HK-2 (cell line): ENCODE measurements at regions not wholly inside any gene's neighbourhood (a gene's known extent, or its start where the extent isn't known, plus 50 kb on each side); places are given as distances from the start of the nearest gene placed in this dataset.

ENCODE experiments used
- DNase-seq: peaks from one replicate; pipeline ENCODE4 v3.0.0-alpha.2; 2018; ENCODE audit not compliant: unreplicated experiment

DNA sequence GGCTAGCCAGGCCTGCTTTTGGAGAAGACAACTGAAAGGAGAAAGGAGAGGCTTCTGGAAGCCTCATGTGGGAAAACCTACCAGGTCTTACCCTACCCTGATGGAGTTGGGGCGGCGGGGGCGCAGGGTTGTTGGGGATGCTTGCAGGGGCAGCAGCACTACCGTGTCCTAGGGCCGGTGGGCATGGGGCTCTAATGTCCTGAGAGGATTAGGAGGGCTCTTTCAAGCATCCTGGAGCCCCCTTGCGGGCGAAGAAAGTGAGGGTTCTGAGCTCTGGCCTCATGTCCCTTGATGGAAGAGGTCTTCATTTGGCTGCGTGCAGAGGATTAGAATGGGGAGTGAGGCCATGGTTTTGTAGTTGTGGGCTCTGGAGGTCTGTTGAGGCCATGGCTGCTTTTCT is 86.9 kb upstream of the PITX1 start:
- no peak for DNase-seq

DNA sequence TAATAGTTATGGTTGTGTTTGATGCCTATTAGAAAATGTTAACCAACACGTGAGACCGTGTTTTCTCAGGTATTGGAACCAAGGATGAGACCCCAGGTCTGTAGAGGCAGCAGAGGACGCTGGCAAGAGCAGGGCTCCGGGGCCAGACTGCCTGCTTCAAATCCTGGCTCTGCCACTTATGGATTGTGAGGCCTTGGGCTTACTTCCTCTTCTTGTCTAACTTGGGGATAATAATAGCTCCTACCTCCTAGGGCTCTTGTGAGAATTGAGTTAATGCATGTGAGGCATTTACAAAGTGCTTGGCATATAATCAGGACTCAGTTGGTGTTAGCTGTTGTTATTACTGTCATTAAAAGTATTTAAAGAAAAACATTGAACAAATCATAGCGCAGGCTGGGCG is 85.5 kb upstream of the PITX1 start:
- no peak for DNase-seq

DNA sequence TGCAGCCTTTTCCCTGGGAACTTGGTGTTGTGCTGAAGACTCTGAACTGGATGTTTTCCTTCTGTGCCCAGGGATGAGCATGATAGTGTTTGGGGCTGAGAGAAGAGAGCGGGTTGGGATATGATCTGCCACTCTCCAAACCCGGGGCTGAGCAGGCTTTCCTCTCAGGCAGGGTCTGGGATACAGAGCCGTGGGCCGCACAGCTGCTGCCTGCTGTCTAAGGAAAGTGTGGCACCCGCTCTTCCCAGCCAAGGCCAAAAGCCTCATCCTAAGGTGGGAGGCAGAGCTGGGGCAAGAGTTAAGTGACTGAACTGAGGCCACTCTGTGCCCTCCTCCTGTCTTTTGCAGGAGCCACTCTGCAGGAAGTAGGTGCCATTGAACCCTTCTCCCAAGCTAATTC is 83.6 kb upstream of the PITX1 start:
- DNase-seq, result no peak

DNA sequence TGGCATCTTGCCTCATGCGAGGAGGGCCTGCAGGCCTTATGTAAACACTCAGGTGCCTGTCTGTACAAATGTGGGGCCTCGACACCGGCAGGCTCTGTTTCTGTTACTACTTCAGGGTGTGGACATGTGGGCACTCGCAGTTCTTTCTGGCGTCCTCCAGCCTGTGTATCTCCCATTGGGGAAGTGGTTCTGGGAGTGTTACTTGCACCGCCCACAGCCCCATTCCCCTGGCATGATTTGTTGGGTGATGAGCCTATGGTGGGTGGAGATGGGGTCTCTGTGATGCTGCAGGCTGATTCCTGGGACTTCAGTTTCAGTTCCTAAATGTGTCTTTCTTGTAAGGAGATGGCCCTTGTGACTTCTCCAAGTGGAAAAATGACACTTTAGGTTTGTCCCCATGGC is 82.1 kb upstream of the PITX1 start:
- DNase-seq, result no peak

DNA sequence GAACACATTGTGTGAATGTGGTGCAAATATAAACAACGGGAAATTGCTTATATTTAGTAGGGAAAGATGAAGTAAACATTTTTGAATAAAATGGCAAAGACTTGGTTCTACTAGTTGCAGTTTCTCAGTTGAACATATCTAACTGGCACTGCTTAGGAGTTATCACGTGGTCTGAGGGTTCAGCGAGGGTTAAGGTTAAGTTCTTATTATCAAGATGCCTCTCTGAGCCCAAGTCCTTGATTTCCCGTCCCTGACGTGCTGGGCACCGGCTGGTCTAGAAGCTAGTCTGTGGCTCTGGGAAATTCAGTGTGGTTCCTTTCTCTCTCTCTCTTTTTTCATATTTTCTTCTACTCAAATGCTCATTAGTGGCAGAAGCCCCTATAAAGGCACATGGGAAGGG is 81.6 kb upstream of the PITX1 start:
- DNase-seq, result no peak

DNA sequence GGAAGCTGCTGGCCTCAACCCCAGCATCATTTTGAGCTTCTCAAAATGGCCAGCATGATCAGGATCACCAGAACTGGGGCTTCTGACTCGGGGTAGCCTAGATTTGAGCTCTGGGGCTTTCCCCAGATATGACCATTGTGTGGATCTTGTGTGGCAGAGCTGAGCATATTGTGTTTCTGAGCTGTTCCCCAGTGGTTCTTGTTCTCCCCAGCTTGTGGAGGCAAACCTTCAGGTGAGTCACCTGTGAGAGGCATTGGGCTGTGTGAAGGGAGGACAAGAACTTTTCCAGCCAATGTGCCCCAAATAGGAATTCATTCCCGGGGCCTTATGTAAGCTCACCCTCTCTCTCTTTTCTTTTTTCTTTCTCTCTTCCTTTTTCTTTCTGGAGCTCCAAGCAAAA is 80.7 kb upstream of the PITX1 start:
- DNase-seq, result no peak

DNA sequence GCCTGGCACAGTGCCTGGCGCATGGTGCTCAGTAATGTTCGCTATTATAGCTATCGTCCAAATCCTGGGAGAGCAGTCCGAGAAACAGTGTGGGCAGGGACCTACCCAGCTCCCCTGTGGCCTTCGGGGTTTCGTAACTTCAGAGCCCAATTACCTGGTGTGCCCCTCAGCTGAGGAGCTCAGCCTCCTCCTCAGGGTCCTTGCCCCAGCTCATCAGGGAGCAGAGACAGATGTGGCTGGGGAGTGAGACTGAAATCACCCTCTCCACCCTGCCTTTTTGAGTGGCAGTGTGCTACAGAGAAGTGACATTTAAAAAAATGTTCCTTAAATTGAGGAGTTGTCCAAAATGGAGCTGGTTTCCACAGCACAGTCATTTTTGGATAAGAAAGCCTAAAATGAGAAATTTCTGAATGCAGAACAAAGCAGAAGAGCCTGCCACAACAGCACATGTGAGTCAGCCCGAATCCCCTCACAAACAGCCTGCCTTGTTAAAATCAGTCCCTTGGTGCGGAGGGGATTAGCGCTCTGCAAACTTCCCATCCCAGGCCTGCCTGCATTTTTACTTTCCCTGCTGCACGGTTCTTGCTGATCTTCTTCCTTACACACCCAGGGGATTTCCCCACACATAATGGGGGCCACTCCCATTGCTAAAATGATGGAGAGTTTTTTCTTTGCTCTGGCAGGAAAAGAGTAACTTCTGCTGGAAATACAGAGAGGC is 78.1 kb upstream of the PITX1 start:
- no peak for DNase-seq

DNA sequence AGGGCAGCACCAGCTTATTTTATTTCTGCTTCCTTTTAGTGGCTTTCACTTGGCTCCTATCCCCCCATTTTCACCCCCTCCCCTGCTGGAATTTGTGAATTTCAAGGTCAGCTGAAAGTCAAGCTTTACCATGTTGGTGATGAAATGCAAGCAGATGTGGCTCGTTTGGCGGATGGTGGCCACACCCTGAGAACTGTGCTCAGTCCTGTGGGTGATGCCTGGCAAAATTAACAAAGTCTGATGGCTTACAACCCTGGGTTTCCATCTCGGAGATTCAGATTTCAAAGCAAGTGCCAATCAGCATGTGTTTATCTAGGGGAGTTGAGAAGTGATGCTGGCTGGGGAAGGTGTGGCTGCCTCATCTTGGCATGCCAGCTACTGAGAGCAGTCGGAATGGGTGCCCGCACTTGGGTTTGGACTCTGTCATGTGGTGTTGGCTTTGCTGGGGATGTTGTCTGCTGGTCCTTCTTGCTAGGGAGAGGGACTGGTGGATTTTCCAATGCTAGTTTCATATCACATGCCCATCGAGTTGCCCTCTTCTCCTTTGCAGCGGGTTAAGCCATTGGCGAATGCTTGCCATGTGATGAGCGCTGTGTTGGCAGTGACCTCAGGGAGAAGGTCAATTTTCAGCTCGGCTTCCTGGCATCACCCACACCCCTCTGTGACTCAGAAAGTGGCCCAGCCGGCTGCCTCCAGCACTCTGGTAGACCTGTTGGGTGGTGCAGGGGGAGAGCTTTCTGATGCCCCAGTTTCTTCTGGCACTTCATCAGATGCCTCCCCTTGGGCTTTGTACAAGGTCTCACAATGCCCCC is 77.0 kb upstream of the PITX1 start:
- no peak for DNase-seq

DNA sequence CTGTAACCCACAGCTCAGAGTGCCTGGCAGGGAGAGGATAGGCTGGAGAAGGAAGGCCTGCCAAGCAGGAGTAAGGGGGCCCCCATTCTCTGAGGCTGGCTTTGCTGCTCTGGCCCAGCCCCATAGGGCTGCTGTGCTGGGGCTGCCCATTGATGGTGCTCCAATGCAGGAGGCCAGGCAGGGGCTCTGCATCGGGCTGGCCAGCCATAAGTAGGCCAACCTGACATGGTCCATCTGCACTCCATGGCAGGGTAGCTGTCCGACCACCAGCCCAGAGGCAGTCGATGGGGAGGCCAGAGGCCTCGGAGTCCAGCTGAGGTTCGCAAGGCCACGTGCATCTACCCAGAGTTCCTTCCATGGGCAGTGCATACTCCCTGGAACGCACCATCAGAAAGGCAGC is 75.0 kb upstream of the PITX1 start:
- no peak for DNase-seq

DNA sequence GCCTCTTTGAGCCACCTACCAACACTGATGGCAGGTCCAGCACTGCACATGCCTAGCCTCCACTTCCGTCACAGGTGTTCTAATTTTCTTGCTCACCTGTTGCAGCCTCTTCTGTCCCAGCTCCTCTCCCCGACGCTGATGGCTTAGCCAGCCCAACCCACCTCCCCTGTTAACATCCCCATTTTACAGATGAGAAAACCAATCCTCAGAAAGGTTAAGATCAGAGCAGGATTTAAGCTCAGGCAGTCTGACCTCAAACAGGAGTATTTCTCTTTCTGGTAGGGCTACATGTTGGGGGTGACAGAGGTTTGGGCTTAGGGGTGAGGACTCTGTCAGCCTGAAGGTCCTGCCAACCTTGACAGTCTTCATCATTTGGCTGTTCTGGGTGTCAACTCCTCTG is 74.5 kb upstream of the PITX1 start:
- no peak for DNase-seq

DNA sequence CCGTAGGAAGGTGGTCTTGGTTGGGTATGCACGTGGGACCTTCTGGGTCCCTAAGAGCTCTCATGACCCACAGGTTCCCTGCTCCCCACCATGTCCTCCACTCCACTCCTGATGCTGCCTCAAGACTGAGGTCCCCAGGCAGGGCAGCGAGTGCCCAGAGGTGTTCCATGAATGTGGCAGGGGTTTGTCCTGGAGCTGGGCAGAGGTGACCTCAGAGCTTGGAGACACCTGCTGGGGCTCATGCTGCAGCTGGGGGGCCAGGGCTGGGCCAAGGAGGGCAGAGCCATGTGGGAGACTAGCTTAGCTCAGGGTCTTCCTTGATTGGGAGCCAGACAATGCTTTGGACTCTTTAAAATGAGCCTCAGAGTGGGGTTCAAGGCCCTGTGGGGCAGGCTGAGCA is 74.0 kb upstream of the PITX1 start:
- DNase-seq, result no peak

DNA sequence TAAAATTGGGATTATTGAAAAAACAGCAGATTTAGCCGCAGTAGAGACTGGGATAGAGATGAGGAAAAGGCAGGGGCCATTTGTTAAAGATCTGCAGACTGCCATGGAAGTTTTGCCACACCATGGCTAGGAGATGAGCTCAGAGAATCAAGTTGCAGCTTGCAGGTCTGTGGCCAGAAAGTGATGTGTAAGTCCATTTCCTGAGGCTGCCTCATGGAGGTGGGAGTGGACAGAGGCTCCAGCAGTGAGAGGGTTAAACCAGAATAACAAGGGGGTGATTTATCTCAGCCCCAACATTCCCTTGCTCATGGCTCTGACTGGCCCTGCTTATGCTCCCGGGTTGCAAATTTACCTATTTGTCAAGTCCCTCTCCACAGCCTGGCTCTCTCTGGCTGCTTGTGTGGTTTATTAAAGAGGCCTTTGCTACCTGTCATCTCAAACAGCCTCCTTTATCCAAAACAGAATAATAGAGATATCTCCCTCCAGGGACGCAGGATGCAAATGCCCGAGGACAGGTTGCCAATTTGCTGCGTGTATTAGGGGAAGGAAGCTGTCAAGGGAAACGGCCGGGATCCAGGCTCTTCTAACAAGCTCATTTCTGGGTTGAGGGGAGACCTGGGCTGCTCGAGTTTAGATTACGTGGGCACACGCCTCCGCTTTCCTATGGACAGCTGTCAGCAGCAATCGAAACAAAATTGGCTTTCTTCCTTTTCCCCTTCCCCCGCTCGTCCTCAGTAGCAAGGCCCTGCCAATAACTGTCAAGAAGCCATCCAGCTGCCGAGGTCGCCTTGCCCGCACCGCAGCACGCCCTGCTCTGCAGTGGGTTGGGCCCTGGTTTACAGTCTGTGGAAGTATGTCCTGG is 72.8 kb upstream of the PITX1 start:
- no peak for DNase-seq

DNA sequence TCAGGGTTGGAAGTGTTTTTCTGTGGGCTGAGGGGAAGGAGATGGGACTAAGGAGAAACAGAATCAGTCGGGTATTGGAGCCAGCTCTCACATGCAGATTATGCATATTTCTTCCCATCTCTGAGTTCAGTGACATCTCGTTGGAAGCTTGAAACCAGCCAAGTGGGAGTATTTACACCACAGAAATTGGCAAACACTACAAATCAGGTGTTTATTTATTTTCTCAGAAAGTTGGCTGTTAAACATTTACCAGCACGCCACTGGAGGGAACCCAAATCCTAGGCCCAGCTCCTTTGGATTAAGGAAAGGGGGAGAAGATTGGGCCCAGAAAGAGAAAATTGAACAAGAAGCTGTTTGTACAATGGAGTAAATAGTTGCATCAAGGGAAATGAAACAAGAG is 72.1 kb upstream of the PITX1 start:
- no peak for DNase-seq

DNA sequence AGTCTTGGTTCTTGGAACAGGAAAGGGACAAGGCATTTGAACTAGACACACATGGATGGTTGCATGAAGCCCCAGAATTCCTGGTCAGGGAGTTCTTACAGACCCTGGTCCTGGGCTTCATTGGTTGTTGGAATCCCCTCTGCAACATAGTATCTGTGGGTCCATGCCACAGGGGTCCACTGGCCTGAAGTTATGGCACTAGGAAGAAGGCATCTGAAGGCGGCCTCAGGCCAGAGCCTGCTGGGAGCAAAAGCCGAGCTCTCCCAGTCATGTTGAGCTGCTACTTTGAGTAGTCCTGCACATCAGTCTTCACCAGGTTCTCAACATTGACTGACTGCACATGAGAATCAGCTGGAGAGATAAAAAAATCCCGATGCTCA is 71.1 kb upstream of the PITX1 start:
- DNase-seq, result no peak

DNA sequence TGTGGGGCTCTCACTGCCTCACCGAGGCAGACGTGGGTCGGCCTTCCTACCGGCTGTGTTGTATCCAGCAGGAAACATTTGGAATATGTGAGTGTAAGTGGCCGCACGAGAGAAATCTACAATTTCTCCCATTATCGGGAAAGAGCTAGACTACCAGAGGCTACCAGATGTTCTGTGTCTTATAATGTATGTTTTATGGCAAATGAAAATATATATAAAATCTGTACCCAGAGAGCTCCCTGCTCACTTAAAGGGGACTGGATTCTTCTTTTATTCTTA is 69.5 kb upstream of the PITX1 start:
- DNase-seq, result no peak

DNA sequence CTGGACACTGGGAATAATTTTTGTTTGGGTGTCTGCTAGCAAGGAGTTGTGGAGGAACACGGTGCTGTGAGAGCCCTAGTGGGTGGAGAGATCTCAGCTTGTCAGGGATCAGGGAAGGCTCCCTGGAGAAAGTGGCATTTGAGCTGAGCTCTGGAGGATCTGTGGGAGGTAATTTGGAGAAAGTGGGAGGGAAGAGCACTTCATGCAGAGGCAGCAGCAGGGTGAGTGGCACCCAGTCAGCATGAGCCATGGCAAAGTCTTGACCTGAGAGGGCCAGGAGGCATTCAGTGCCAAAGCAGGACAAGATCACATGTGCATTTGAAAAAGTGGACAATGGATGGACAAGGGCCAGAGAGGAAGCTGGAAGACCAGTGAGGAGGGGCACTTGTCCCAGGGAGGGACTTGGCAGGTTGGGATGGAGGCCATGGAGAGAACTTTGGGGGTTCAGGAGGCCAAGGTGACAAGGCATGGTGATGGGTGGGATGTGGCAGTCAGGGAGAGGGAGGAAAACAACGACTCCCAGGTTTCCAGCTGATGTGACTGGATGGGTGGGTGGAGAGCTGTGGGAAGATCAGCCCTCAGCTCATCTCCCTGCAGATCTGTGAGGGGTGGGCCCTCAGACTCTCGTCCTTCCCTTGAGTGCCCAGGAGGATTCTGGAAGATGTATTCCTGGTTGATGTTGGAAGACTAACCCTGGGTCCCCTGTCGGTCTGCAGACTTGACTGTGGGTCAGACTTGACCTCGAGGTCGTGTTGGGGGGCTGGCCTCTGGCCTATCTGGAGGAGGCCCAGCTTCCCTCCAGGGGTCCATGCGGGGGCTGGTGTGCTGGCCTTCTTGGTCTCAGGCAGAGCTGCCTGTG is 68.9 kb upstream of the PITX1 start:
- DNase-seq, result no peak

DNA sequence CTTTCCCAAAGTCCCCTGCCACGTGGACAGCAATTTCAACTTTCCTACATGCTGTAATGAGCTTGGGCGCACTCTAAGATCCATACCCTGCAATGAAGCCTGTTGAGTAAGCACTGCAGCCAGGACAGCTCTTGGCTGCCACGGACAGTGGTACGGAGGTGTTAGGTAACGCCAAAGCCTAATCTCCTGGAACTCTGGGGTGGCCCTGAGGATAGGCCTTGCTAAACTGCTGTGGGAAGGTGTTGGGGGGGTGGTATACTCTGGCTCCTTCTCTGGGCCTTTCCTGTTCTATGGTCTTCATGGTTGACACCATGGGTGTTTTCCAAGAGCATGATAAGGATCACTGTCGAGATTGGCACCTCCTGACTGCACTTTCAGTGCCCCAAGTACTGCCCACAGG is 66.4 kb upstream of the PITX1 start:
- no peak for DNase-seq

DNA sequence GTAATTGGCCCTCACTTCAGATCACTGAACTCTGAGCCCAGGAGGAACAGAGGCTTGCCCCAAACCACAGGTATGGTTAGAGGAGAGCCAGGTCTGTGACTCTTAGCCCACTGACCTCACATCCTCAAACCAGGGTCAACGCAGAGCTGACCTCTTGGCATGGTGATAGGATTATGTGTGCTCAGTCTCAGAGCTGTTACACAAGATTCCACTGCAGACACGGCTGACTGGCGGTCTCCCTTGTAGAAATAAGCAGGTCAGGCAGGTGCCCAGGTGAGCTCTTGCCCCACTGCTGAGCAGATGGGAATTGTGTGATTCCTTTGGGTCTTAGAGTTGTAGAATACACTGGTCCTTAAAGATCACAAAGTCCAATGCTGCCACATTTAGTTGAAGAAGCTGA is 66.0 kb upstream of the PITX1 start:
- no peak for DNase-seq

DNA sequence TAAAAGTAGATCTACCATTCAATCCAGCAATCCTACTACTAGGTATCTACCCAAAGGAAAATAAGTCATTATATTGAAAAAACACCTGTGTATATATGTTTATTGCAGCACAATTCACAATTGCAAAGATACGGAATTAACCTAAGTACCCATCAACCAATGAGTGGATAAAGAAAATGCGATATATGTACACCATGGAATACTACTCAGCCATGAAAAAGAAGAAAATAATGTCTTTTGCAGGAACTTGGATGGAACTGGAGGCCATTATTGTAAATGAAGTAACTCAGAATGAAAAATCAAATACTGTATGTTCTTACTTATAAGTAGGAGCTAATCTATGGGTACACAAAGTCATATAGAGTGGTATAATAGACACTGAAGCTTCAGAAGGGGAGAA is 63.4 kb upstream of the PITX1 start:
- no peak for DNase-seq

DNA sequence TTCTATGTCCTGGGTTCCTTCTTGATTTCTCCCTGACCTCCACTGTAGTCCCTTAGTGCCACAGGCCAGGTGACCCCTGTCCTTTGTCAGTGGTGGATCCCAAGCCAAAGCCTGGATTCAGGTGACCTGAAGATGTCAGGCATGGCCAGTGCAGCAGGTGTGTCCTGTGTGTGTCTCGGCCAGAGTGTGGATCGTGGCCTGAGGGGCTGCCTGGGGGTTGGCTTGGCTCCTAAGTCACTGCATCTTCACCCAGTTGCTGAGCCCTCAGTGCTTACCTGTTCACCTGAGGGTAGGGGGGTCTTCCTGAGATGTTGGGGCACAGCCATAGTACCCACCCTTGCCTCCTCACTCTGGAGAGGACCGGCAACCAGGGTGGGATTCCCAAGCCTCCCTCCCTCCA is 61.8 kb upstream of the PITX1 start:
- no peak for DNase-seq

DNA sequence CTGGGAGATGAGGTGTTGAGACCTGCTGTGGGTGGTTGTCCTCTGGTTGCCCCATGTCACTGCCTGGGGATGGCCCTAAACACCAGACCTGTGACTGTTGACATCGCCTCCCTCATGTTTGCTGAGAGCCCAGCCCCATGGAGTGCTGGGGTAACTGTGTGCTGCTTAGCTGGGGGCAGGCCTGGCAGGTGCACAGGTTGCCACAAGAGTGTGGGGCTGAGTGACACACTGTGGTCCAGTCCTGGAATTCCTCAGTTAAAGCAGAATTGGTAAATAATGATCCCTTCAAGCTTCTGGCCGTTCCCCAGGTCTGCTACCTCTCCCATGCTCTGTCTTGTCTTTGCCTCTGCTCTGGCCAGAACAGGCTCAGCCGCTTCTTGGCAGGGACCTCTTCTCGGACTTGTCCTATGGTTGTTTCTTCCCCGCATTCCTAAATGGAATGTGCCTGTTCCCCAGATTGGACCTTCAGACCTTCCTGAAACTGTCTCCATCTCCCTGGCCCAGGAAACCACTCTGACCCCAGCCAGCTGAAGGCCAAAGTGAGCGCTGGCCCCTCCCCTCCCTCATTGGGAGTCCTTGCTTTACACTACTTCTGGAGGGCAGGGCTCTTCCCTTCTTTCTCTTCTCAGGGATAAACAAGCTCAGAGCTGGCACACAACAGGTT is 61.2 kb upstream of the PITX1 start:
- no peak for DNase-seq
